ENCODE measurements at regions not wholly inside any gene's neighbourhood (a gene's known extent, or its start where the extent isn't known, plus 50 kb on each side); places are given as distances from the start of the nearest gene placed in this dataset.
"Not testable (repeated sequence)": the region's sequence is repeated elsewhere in the genome, so short reads cannot be mapped to it uniquely, and the experiment has no call there.

DNA sequence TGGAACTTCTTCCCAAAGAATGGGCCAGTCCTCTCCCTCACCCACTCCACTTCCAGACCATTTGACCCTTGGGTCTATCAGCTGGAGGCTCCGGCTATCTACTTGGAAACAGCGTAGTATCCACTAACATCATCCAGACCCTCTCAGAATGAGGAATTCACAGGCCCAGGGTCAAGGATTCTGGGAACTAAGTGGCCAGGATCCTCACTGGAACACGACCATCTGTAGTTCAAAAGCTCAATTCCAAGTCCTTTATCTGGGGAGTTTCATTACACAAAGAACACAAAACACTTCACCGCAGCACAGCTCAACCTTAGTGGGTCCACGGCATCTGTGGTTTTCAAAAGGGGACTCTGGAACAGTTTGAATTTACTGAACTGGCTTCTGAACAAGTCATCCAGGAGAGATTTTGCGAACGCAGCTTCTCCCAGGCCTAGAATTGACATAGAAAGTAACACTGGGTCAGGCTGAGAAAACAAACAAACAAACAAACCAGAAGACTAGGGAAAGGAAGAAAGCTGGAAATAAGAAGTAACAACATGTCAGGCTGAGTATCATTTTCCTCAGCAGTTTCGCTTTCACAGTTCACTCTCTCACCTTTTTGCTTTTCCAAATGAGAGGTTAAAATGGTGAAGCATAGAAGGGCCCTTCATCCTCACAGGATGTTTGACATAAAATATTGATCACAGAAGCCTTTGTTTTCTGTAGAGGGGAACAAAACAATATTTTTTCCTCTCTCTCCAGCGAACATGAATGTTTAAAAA lies 57.6 kb upstream of the USP6NL start:
- no peak for DNase-seq (ENCODE audit: low spot score in 2 of 2)
- FAIRE-seq, result no peak

DNA sequence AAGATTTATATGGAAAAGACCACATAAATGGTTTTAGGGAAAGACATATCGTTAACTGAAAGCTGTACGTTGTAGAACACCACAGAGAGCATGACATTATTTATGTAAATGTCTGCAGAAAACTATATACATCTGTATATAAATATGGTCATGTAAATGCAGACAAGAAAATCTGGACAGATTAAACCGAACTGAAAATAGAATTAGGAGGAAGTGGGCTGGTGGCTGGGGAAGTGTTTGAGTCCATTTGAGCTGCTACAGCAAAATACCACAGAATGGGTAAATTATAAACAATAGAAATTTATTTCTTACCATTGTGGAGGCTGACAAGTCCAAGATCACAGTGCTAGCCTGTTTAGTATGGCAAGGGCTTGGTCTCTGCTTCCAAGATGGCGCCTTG lies 56.3 kb upstream of the USP6NL start:
- DNase-seq (ENCODE audit: low spot score in 2 of 2) (no peak), FAIRE-seq (no peak)

GRCh38 chr10:11663763-11664555 lies 52.5 kb upstream of the USP6NL start:
- FAIRE-seq, result no peak

DNA sequence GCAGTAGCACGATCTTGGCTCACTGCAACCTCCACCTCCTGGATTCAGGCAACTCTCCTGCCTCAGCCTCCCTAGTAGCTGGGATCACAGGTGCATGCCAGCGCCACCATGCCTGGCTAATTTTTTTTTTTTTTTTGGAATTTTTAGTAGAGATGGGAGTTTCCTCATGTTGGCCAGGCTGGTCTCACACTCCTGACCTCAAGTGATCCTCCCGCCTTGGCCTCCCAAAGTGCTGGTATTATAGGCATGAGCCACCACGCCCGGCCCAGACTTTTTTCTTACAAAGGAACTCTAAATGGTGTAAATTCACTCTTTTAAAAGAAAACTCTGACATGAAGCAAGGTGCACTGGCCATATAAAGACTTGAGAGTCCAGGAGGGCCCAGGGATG lies 51.7 kb upstream of the USP6NL start:
- FAIRE-seq, result not testable (repeated sequence)

More at GRCh38 chr10:11663763-11664555, 52.5 kb upstream of the USP6NL start:
- no peak for DNase-seq (ENCODE audit: low spot score in 2 of 2)

DNA sequence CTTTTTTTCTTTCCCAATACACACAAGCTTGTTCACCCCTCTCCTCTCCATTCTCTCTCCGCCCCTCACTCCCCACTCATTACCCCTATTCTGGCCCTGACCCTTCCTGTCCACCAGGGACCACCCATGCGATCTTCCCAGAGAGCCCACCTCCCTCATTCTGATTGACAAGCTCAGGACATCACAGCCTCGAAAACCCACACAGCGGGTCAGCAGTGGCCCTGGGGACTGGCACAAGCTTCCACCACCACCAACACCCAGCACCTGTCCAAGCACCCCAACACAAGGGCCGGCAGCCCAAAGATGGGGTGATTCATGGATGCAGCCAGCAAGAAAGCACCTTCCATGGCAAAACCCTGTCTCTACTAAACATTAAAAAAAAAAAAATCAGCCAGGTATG lies 50.0 kb upstream of the USP6NL start:
- FAIRE-seq, result no peak
- DNase-seq (ENCODE audit: low spot score in 2 of 2), result no peak

More for the DNA sequence above, 51.7 kb upstream of the USP6NL start:
- DNase-seq (ENCODE audit: low spot score in 2 of 2), result not testable (repeated sequence)
